H9 (cell line): ENCODE measurements at regions not wholly inside any gene's neighbourhood (a gene's known extent, or its start where the extent isn't known, plus 50 kb on each side); places are given as distances from the start of the nearest gene placed in this dataset.

Experiments
- DNase-seq: peaks from one replicate; pipeline ENCODE4 v3.0.0-alpha.2; 2017
- H2AFZ ChIP-seq: one replicate; pipeline ENCODE4 v1.6.1; 2013; ENCODE audit warnings: mild to moderate bottlenecking, low read length, control low read depth, moderate library complexity
- H2AK5ac ChIP-seq: 2 replicates; pipeline ENCODE4 v1.6.1; 2013; ENCODE audit warnings: low read length, control low read depth, mixed read lengths; ENCODE audit not compliant: insufficient read length
- H2BK120ac ChIP-seq: one replicate; pipeline ENCODE4 v1.6.1; 2013; ENCODE audit warnings: low read depth, mild to moderate bottlenecking, low read length, control low read depth, inconsistent platforms; ENCODE audit not compliant: poor library complexity, severe bottlenecking
- H2BK12ac ChIP-seq: 2 replicates; pipeline ENCODE4 v1.6.1; 2013; ENCODE audit warnings: low read length, control low read depth, mixed read lengths, low read depth; ENCODE audit not compliant: insufficient read length
- H2BK15ac ChIP-seq: 2 replicates; pipeline ENCODE4 v1.6.1; 2013; ENCODE audit warnings: low read depth, low read length, control low read depth
- H2BK20ac ChIP-seq: one replicate; pipeline ENCODE4 v1.6.1; 2013; ENCODE audit warnings: low read depth, mild to moderate bottlenecking, low read length, control low read depth, inconsistent platforms; ENCODE audit not compliant: poor library complexity, severe bottlenecking
- H2BK5ac ChIP-seq: 2 replicates; pipeline ENCODE4 v1.6.1; 2013; ENCODE audit warnings: low read length, control low read depth, mixed read lengths; ENCODE audit not compliant: insufficient read length
- H3K14ac ChIP-seq: 2 replicates; pipeline ENCODE4 v1.6.1; 2013; ENCODE audit warnings: low read length, control low read depth; ENCODE audit not compliant: insufficient read depth
- H3K18ac ChIP-seq: 2 replicates; pipeline ENCODE4 v1.6.1; 2013; ENCODE audit warnings: low read depth, mild to moderate bottlenecking, mixed read lengths, low read length, control low read depth; ENCODE audit not compliant: insufficient read length
- H3K23ac ChIP-seq: 2 replicates; pipeline ENCODE4 v1.6.1; 2013; ENCODE audit warnings: low read length, control low read depth, mixed read lengths, low read depth; ENCODE audit not compliant: insufficient read length
- H3K23me2 ChIP-seq: 2 replicates; pipeline ENCODE4 v1.6.1; 2013; ENCODE audit warnings: low read depth, mild to moderate bottlenecking, mixed read lengths, low read length, control low read depth; ENCODE audit not compliant: insufficient read length, poor library complexity, severe bottlenecking
- H3K27ac ChIP-seq: 2 replicates; pipeline ENCODE4 v1.5.1; 2013; ENCODE audit warnings: low read length, control low read depth, mixed read lengths, low read depth; ENCODE audit not compliant: insufficient read length
- H3K27me3 ChIP-seq: 2 replicates; pipeline ENCODE4 v1.6.1; 2013; ENCODE audit warnings: low read length, control low read depth, inconsistent platforms; ENCODE audit not compliant: insufficient read depth
- H3K4ac ChIP-seq: 2 replicates; pipeline ENCODE4 v1.6.1; 2013; ENCODE audit warnings: low read depth, mild to moderate bottlenecking, control low read depth, inconsistent platforms, low read length, moderate library complexity
- H3K4me1 ChIP-seq: 2 replicates; pipeline ENCODE4 v1.6.1; 2013; ENCODE audit warnings: low read length, control low read depth, inconsistent platforms; ENCODE audit not compliant: insufficient read depth
- H3K4me2 ChIP-seq: 2 replicates; pipeline ENCODE4 v1.6.1; 2013; ENCODE audit warnings: low read length, control low read depth, mixed read lengths; ENCODE audit not compliant: insufficient read length, insufficient read depth
- H3K56ac ChIP-seq: 2 replicates; pipeline ENCODE4 v1.6.1; 2013; ENCODE audit warnings: low read depth, mild to moderate bottlenecking, mixed read lengths, low read length, control low read depth; ENCODE audit not compliant: insufficient read length
- H3K79me1 ChIP-seq: 2 replicates; pipeline ENCODE4 v1.6.1; 2013; ENCODE audit warnings: low read depth, mild to moderate bottlenecking, moderate library complexity, low read length, control low read depth, inconsistent platforms; ENCODE audit not compliant: insufficient read depth, poor library complexity, severe bottlenecking
- H3K79me2 ChIP-seq: 2 replicates; pipeline ENCODE4 v1.6.1; 2013; ENCODE audit warnings: low read length, control low read depth, inconsistent platforms; ENCODE audit not compliant: insufficient read depth
- H3K9ac ChIP-seq: 2 replicates; pipeline ENCODE4 v1.6.1; 2013; ENCODE audit warnings: low read length, control low read depth, mixed read lengths; ENCODE audit not compliant: insufficient read length; ENCODE audit errors: extremely low read depth
- H3K9me3 ChIP-seq: one replicate; pipeline ENCODE4 v1.6.1; 2013; ENCODE audit warnings: low read depth, low read length, inconsistent platforms; ENCODE audit not compliant: control insufficient read depth
- H3T11ph ChIP-seq: one replicate; pipeline ENCODE4 v1.6.1; 2013; ENCODE audit warnings: mild to moderate bottlenecking, low read length, control low read depth, inconsistent platforms
- H4K20me1 ChIP-seq: one replicate; pipeline ENCODE4 v1.6.1; 2013; ENCODE audit not compliant: control insufficient read depth, insufficient read length, insufficient read depth
- H4K5ac ChIP-seq: 2 replicates; pipeline ENCODE4 v1.6.1; 2013; ENCODE audit warnings: low read depth, mild to moderate bottlenecking, mixed read lengths, low read length, control low read depth; ENCODE audit not compliant: insufficient read length
- H4K8ac ChIP-seq: replicated peaks from 2 replicates; pipeline ENCODE4 v1.6.1; 2013; ENCODE audit warnings: low read length, control low read depth, mixed read lengths, low read depth; ENCODE audit not compliant: insufficient read length
- H4K91ac ChIP-seq: 2 replicates; pipeline ENCODE4 v1.6.1; 2013; ENCODE audit warnings: low read depth, mild to moderate bottlenecking, moderate library complexity, mixed read lengths, low read length, control low read depth; ENCODE audit not compliant: insufficient read length
- H3K27ac Mint-ChIP-seq, 3 experiments: 2 replicates in 2 of 3; 3 replicates in 1 of 3; pipeline ENCODE4 v1.8.0; 2020 to 2021; ENCODE audit warnings: mixed read lengths in 3 of 3, mild to moderate bottlenecking in 1 of 3, moderate library complexity in 1 of 3
- H3K27me3 Mint-ChIP-seq: 2 replicates; pipeline ENCODE4 v1.8.0; 2021; ENCODE audit warnings: low read depth, mild to moderate bottlenecking, moderate library complexity, mixed read lengths
- H3K36me3 Mint-ChIP-seq, 3 experiments: 2 replicates in 2 of 3; 3 replicates in 1 of 3; pipeline ENCODE4 v1.8.0; 2020 to 2021; ENCODE audit warnings: low read depth in 3 of 3, mixed read lengths in 3 of 3; ENCODE audit not compliant: insufficient read depth in 1 of 3
- H3K4me1 Mint-ChIP-seq, 2 experiments: 2 replicates each; pipeline ENCODE4 v1.8.0; 2020; ENCODE audit warnings: mixed read lengths in 2 of 2
- H3K4me3 Mint-ChIP-seq, 2 experiments: 2 replicates in 1 of 2; 3 replicates in 1 of 2; pipeline ENCODE4 v1.8.0; 2020 to 2021; ENCODE audit warnings: mild to moderate bottlenecking in 2 of 2, mixed read lengths in 2 of 2, moderate library complexity in 1 of 2
- H3K9me3 Mint-ChIP-seq, 2 experiments: 2 replicates in 1 of 2; 3 replicates in 1 of 2; pipeline ENCODE4 v1.8.0; 2020; ENCODE audit warnings: mild to moderate bottlenecking in 2 of 2, mixed read lengths in 2 of 2, moderate library complexity in 1 of 2
- WGBS: extraction: QIAGEN DNeasy Blood & Tissue Kit; methylation state at CpG from one replicate; pipeline ENCODE4 v1.1.7; 2013; ENCODE audit warnings: missing lambda C conversion rate, low lambda C conversion rate, mixed read lengths; ENCODE audit not compliant: insufficient read length; ENCODE audit errors: extremely low coverage; 5-methylcytosine and 5-hydroxymethylcytosine counted together
- TF ChIP-seq, protein P1 (sequence below): fragments of 200-600 bp; sonication (generic); conservative IDR thresholded peaks from 3 replicates; pipeline ENCODE4 v1.8.0; 2021; ENCODE audit warnings: antibody characterized with exemption, mild to moderate bottlenecking

DNA sequence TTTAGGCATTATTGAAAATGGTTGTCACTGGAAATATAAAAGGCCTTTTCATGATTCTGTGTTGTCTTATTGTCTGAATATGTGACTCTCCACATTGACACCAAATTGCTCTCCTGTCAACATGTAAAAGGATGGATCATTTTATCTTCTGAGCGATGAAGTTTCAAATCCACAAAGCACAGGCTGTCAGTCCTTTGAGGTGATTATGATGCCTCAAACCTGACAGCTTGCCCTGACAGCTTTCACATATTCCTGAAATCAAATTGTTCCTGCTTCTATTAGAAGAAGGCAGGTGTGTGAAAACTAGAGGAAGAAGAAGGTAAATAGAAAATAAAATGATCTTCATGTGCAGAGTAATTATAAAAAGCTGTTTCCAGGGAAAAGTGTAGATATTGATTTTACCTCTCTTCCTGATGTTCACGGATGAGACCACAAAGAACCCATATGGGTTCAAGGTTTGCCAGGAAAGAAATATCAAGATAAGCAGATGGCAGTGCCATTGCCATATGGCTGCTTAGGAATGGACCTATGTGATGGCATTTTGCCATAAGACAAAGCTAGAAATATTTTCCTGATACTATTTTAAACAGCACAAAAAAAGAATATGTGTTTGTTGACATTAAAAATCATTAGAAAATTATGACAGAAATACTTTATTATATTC lies 1006.3 kb upstream of the AGA start:
- H3K36me3 Mint-ChIP-seq = no peaks in the 10 kb centered on the region
- DNase-seq = no peak
- Histone ChIP-seq H2BK120ac (no peak overlapping the region), H4K20me1 (no peaks in the 10 kb centered on the region), H3K18ac (no peak overlapping the region), H2BK5ac (no peak overlapping the region), H3K23me2 (no peaks in the 10 kb centered on the region), H2AK5ac (no peak overlapping the region), H2BK12ac (no peak overlapping the region), H3K79me1 (no peaks in the 10 kb centered on the region), H3K56ac (no peak overlapping the region), H3K4me1 (no peaks in the 10 kb centered on the region), H4K91ac (no peak overlapping the region), H2BK20ac (no peak overlapping the region), H3K4me2 (no peak overlapping the region), H2BK15ac (no peak overlapping the region), H4K5ac (no peak overlapping the region), H3T11ph (no peak overlapping the region), H3K9me3 (no peaks in the 10 kb centered on the region), H3K9ac (no peak overlapping the region), H3K23ac (no peak overlapping the region), H4K8ac (no peak overlapping the region), H3K14ac (no peak overlapping the region), H3K27ac (no peak overlapping the region), H3K27me3 (no peaks in the 10 kb centered on the region), H2AFZ (no peak overlapping the region), H3K79me2 (no peaks in the 10 kb centered on the region), H3K4ac (no peak overlapping the region)
- H3K27ac Mint-ChIP-seq = no peak overlapping the region
- WGBS = no CpG with 5 or more reads among the region's 2 CpGs
- H3K27me3 Mint-ChIP-seq = no peaks in the 10 kb centered on the region
- TF ChIP-seq, protein P1, sequence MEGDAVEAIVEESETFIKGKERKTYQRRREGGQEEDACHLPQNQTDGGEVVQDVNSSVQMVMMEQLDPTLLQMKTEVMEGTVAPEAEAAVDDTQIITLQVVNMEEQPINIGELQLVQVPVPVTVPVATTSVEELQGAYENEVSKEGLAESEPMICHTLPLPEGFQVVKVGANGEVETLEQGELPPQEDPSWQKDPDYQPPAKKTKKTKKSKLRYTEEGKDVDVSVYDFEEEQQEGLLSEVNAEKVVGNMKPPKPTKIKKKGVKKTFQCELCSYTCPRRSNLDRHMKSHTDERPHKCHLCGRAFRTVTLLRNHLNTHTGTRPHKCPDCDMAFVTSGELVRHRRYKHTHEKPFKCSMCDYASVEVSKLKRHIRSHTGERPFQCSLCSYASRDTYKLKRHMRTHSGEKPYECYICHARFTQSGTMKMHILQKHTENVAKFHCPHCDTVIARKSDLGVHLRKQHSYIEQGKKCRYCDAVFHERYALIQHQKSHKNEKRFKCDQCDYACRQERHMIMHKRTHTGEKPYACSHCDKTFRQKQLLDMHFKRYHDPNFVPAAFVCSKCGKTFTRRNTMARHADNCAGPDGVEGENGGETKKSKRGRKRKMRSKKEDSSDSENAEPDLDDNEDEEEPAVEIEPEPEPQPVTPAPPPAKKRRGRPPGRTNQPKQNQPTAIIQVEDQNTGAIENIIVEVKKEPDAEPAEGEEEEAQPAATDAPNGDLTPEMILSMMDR = no peak
- H3K4me3 Mint-ChIP-seq = no peak overlapping the region
- peaks cover 0 to 2% of the 10 kb centered on the region in 2 experiments; a peak in 2 of 5 replicates for H3K9me3 Mint-ChIP-seq
- H3K4me1 Mint-ChIP-seq = no peaks in the 10 kb centered on the region
